HCT116 (cell line): ENCODE measurements at regions not wholly inside any gene's neighbourhood (a gene's known extent, or its start where the extent isn't known, plus 50 kb on each side); places are given as distances from the start of the nearest gene placed in this dataset.

Experiments
- ATAC-seq: fragments of 200-7000 bp; cut with Tn5 transposase; 2 replicates; pipeline ENCODE4 v1.9.1; 2020; ENCODE audit warnings: mild to moderate bottlenecking, moderate library complexity
- BruUV-seq: library from RNA; stranded (reverse); fragments of 400-500 nt; replicated peaks from 2 replicates; lab custom pipeline; 2021; lab: Mats Ljungman, UMichigan
- CTCF ChIA-PET: fragments of 300-600 bp; sonication (Branson Sonifier 250); formaldehyde crosslinking; loops from one replicate; lab custom pipeline; 2021; ENCODE audit warnings: antibody characterized with exemption; lab: Charles Lee
- POLR2A ChIA-PET: fragments of 300-600, 350-600 bp; sonication (Branson Sonifier 250); formaldehyde crosslinking; loops from one replicate; lab custom pipeline; 2021; ENCODE audit warnings: antibody characterized with exemption; lab: Charles Lee
- RAD21 ChIA-PET, 2 experiments: fragments of 300-600 bp; sonication (Branson Sonifier 250); formaldehyde crosslinking; loops; one replicate each; lab custom pipeline; 2023; ENCODE audit warnings: low total read pairs in 2 of 2; ENCODE audit not compliant: uncharacterized antibody in 2 of 2, unreplicated experiment in 2 of 2, low non-redundant PET in 1 of 2; lab: Charles Lee
- DNase-seq: peaks from one replicate; pipeline ENCODE4 v3.0.0-alpha.2; 2010; ENCODE audit warnings: low read depth, low spot score
- H2AFZ ChIP-seq: fragments of 200-600 bp; shearing (Covaris generic), sonication (generic); 2 replicates; pipeline ENCODE4 v1.6.1; 2017; ENCODE audit warnings: low read depth, mixed run types, mixed read lengths, antibody characterized with exemption, low read length; ENCODE audit not compliant: poor library complexity, severe bottlenecking
- H3K27ac ChIP-seq: 2 replicates; pipeline ENCODE4 v1.5.1; 2012; ENCODE audit warnings: low read depth, low read length
- H3K27me3 ChIP-seq: fragments of 200-600 bp; sonication (generic); 2 replicates; pipeline ENCODE4 v1.6.1; 2016; ENCODE audit warnings: mixed run types, low read length, mixed read lengths; ENCODE audit not compliant: insufficient read depth
- H3K36me3 ChIP-seq, 2 experiments: fragments of 200-500 bp in 1 of 2; fragments of 200-600 bp in 1 of 2; sonication (Bioruptor generic) in 1 of 2; sonication (generic) in 1 of 2; 2 replicates each; pipeline versions ENCODE4 v1.5.1 to v1.6.1; 2014 to 2016; ENCODE audit warnings: low read length in 2 of 2, inconsistent platforms in 1 of 2, mixed read lengths in 1 of 2, mixed run types in 1 of 2; ENCODE audit not compliant: insufficient read depth in 2 of 2, control insufficient read depth in 1 of 2
- H3K4me1 ChIP-seq, 2 experiments: fragments of 200-600 bp in 1 of 2; sonication (generic) in 1 of 2; 2 replicates each; pipeline versions ENCODE4 v1.5.1 to v1.6.1; 2012 to 2017; ENCODE audit warnings: low read length in 2 of 2, inconsistent platforms in 1 of 2, mild to moderate bottlenecking in 1 of 2, mixed read lengths in 1 of 2, mixed run types in 1 of 2, moderate library complexity in 1 of 2; ENCODE audit not compliant: insufficient read depth in 2 of 2, control insufficient read depth in 1 of 2
- H3K4me2 ChIP-seq: fragments of 200-600 bp; sonication (generic); 2 replicates; pipeline ENCODE4 v1.6.1; 2017; ENCODE audit warnings: mixed run types, low read length, mixed read lengths
- H3K4me3 ChIP-seq, 2 experiments: fragments of 200-600 bp in 1 of 2; sonication (generic) in 1 of 2; replicated peaks in 1 of 2; 2 replicates each; pipeline ENCODE4 v1.5.1; 2011 to 2016; ENCODE audit warnings: low read length in 2 of 2, control low read depth in 1 of 2, low read depth in 1 of 2, mild to moderate bottlenecking in 1 of 2, mixed read lengths in 1 of 2, mixed run types in 1 of 2
- H3K79me2 ChIP-seq: fragments of 200-600 bp; sonication (generic); 2 replicates; pipeline ENCODE4 v1.6.1; 2017; ENCODE audit warnings: mild to moderate bottlenecking, mixed run types, low read length, moderate library complexity, mixed read lengths; ENCODE audit not compliant: insufficient read depth
- H3K9ac ChIP-seq: fragments of 200-600 bp; sonication (generic); 2 replicates; pipeline ENCODE4 v1.6.1; 2016; ENCODE audit warnings: low read length, mixed read lengths
- H3K9me2 ChIP-seq: fragments of 200-600 bp; sonication (generic), shearing (Covaris generic); 2 replicates; pipeline ENCODE4 v1.6.1; 2017; ENCODE audit warnings: mixed run types, mild to moderate bottlenecking, moderate library complexity; ENCODE audit not compliant: insufficient read depth
- H3K9me3 ChIP-seq, 2 experiments: fragments of 200-500 bp in 1 of 2; fragments of 200-600 bp in 1 of 2; sonication (Bioruptor generic) in 1 of 2; sonication (generic) in 1 of 2; 2 replicates each; pipeline ENCODE4 v1.6.1; 2014 to 2017; ENCODE audit warnings: low read length in 2 of 2, mixed read lengths in 2 of 2, inconsistent platforms in 1 of 2, low read depth in 1 of 2, mild to moderate bottlenecking in 1 of 2, mixed run types in 1 of 2, moderate library complexity in 1 of 2; ENCODE audit not compliant: control insufficient read depth in 1 of 2, insufficient read depth in 1 of 2
- H4K20me1 ChIP-seq: fragments of 200-600 bp; sonication (generic), shearing (Covaris generic); 2 replicates; pipeline ENCODE4 v1.6.1; 2017; ENCODE audit warnings: mixed run types, mild to moderate bottlenecking, moderate library complexity; ENCODE audit not compliant: insufficient read depth
- CEBPB ChIP-seq: IDR thresholded peaks from 2 replicates; pipeline ENCODE4 v1.6.1; 2012; ENCODE audit warnings: low read depth
- EGR1 ChIP-seq: IDR thresholded peaks from 2 replicates; pipeline ENCODE4 v1.6.1; 2012; ENCODE audit warnings: low read depth
- ELF1 ChIP-seq: IDR thresholded peaks from 2 replicates; pipeline ENCODE4 v1.6.1; 2012; ENCODE audit warnings: low read depth, borderline replicate concordance
- EZH2 ChIP-seq: fragments of 200-600 bp; sonication (generic); IDR thresholded peaks from 2 replicates; pipeline ENCODE4 v1.6.1; 2017; ENCODE audit warnings: antibody characterized with exemption, mixed run types
- EZH2phosphoT487 ChIP-seq: fragments of 200-600 bp; IDR thresholded peaks from 2 replicates; pipeline ENCODE4 v1.6.1; 2018; ENCODE audit warnings: antibody characterized with exemption, borderline replicate concordance
- FOSL1 ChIP-seq: IDR thresholded peaks from 2 replicates; pipeline ENCODE4 v1.6.1; 2012; ENCODE audit warnings: low read depth
- JUND ChIP-seq: IDR thresholded peaks from 2 replicates; pipeline ENCODE4 v1.6.1; 2012
- POLR2AphosphoS5 ChIP-seq: IDR thresholded peaks from 2 replicates; pipeline ENCODE4 v1.6.1; 2011; ENCODE audit warnings: mild to moderate bottlenecking, low read depth, low read length, moderate library complexity
- RAD21 ChIP-seq: IDR thresholded peaks from 2 replicates; pipeline ENCODE4 v1.6.1; 2012; ENCODE audit warnings: low read depth, mild to moderate bottlenecking
- SIN3A ChIP-seq: IDR thresholded peaks from 2 replicates; pipeline ENCODE4 v1.6.1; 2012; ENCODE audit warnings: low read depth
- SP1 ChIP-seq: IDR thresholded peaks from 2 replicates; pipeline ENCODE4 v1.6.1; 2012; ENCODE audit warnings: low read depth
- SRF ChIP-seq: IDR thresholded peaks from 2 replicates; pipeline ENCODE4 v1.6.1; 2012; ENCODE audit warnings: low read depth
- TCF7L2 ChIP-seq: IDR thresholded peaks from 2 replicates; pipeline ENCODE4 v1.7.0; 2011; ENCODE audit warnings: borderline replicate concordance, inconsistent platforms; ENCODE audit not compliant: insufficient read depth, insufficient read length; ENCODE audit errors: extremely low read depth
- YY1 ChIP-seq: IDR thresholded peaks from 2 replicates; pipeline ENCODE4 v1.6.1; 2011; ENCODE audit warnings: low read length, low read depth, moderate library complexity, mild to moderate bottlenecking; ENCODE audit not compliant: insufficient replicate concordance; ENCODE audit errors: extremely low read depth
- ZFX ChIP-seq: fragments of 450-650 bp; IDR thresholded peaks from 2 replicates; pipeline ENCODE4 v1.6.1; 2017
- ZNF274 ChIP-seq: fragments of 200-500 bp; sonication (Bioruptor generic); IDR thresholded peaks from 2 replicates; pipeline ENCODE4 v1.6.1; 2014; ENCODE audit warnings: mild to moderate bottlenecking, low read depth, low read length, inconsistent platforms
- intact Hi-C: fragments of 100-400 bp; cut with micrococcal nuclease; formaldehyde crosslinking; loops from 2 replicates; pipeline ENCODE4 v1.10.0; 2022
- TF ChIP-seq, protein P1 (sequence below), 3 experiments: fragments of 200-600 bp in 1 of 3; sonication (generic) in 1 of 3; IDR thresholded peaks in 2 of 3; conservative IDR thresholded peaks in 1 of 3; 2 replicates each; pipeline ENCODE4 v1.5.1; 2012 to 2017; ENCODE audit warnings: low read depth in 2 of 3, low read length in 2 of 3, antibody characterized with exemption in 1 of 3, borderline replicate concordance in 1 of 3, control low read depth in 1 of 3, mild to moderate bottlenecking in 1 of 3, mixed read lengths in 1 of 3, mixed run types in 1 of 3, moderate library complexity in 1 of 3; ENCODE audit not compliant: insufficient read depth in 1 of 3
- TF ChIP-seq, protein P2 (sequence below): IDR thresholded peaks from 2 replicates; pipeline ENCODE4 v1.6.1; 2012
- TF ChIP-seq, protein P3 (sequence below): IDR thresholded peaks from 2 replicates; pipeline ENCODE4 v1.6.1; 2011; ENCODE audit warnings: mild to moderate bottlenecking, low read length, moderate library complexity; ENCODE audit not compliant: insufficient replicate concordance; ENCODE audit errors: extremely low read depth

DNA sequence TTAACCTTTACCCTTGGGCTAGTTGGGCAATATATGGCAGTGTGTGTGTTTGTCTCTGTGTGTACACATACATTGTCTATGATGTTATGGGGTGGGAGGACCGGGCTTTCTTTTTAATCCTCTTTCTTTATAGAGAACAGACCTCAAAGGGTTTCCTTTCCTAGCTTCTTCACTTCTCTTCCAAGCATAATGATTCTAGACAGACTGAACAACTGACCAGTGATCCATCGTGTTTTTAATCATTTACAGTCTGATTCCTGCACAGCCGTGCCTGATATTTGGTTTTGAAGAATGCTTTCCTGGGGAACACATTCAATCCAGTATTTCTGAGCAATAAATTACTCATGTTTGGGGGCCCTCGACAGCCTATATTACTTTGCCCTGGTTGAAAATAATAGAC is 481.1 kb upstream of the DCN start:
- CTCF ChIA-PET = no interaction called here
- ATAC-seq (no peak), DNase-seq (no peak)
- TF ChIP-seq ZNF274 (no peak), CEBPB (no peak), SIN3A (no peak), EZH2 (no peak), SRF (no peak), FOSL1 (no peak), POLR2AphosphoS5 (no peak), EGR1 (no peak), YY1 (no peak), RAD21 (no peak), SP1 (no peak), JUND (no peak), EZH2phosphoT487 (no peak), TCF7L2 (no peak), ELF1 (no peak), ZFX (no peak)
- TF ChIP-seq, protein P1, sequence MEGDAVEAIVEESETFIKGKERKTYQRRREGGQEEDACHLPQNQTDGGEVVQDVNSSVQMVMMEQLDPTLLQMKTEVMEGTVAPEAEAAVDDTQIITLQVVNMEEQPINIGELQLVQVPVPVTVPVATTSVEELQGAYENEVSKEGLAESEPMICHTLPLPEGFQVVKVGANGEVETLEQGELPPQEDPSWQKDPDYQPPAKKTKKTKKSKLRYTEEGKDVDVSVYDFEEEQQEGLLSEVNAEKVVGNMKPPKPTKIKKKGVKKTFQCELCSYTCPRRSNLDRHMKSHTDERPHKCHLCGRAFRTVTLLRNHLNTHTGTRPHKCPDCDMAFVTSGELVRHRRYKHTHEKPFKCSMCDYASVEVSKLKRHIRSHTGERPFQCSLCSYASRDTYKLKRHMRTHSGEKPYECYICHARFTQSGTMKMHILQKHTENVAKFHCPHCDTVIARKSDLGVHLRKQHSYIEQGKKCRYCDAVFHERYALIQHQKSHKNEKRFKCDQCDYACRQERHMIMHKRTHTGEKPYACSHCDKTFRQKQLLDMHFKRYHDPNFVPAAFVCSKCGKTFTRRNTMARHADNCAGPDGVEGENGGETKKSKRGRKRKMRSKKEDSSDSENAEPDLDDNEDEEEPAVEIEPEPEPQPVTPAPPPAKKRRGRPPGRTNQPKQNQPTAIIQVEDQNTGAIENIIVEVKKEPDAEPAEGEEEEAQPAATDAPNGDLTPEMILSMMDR (IDR thresholded peaks at IDR 0.05 in 2 of 3, conservative IDR thresholded peaks at IDR 0.05 in 1 of 3; ENCODE audit: borderline replicate concordance in 1 of 3, insufficient read depth in 1 of 3, low read depth in 2 of 3, low read length in 2 of 3) = no peak
- TF ChIP-seq, protein P2, sequence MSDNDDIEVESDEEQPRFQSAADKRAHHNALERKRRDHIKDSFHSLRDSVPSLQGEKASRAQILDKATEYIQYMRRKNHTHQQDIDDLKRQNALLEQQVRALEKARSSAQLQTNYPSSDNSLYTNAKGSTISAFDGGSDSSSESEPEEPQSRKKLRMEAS = no peak
- TF ChIP-seq, protein P3, sequence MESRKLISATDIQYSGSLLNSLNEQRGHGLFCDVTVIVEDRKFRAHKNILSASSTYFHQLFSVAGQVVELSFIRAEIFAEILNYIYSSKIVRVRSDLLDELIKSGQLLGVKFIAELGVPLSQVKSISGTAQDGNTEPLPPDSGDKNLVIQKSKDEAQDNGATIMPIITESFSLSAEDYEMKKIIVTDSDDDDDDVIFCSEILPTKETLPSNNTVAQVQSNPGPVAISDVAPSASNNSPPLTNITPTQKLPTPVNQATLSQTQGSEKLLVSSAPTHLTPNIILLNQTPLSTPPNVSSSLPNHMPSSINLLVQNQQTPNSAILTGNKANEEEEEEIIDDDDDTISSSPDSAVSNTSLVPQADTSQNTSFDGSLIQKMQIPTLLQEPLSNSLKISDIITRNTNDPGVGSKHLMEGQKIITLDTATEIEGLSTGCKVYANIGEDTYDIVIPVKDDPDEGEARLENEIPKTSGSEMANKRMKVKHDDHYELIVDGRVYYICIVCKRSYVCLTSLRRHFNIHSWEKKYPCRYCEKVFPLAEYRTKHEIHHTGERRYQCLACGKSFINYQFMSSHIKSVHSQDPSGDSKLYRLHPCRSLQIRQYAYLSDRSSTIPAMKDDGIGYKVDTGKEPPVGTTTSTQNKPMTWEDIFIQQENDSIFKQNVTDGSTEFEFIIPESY = no peak
- no peak overlapping the region for H2AFZ ChIP-seq
- no peaks in the 10 kb centered on the region for H3K9me3 ChIP-seq
- H3K4me2 ChIP-seq = no peak overlapping the region
- no TSS peak for BruUV-seq
- 0 out of 2 replicates have a peak, but pooled peaks cover 5% of the 10 kb centered on the region for H3K9me2 ChIP-seq
- POLR2A ChIA-PET = no interaction called here
- H3K27me3 ChIP-seq = no peaks in the 10 kb centered on the region
- no peaks in the 10 kb centered on the region for H3K36me3 ChIP-seq
- intact Hi-C loops = no loop called here
- no peak overlapping the region for H3K27ac ChIP-seq
- RAD21 ChIA-PET = no interaction called here
- H4K20me1 ChIP-seq = no peaks in the 10 kb centered on the region
- no peak overlapping the region for H3K4me3 ChIP-seq
- H3K4me1 ChIP-seq = no peaks in the 10 kb centered on the region
- no peaks in the 10 kb centered on the region for H3K79me2 ChIP-seq
- no peak overlapping the region for H3K9ac ChIP-seq
